ENCODE measurements at regions not wholly inside any gene's neighbourhood (a gene's known extent, or its start where the extent isn't known, plus 50 kb on each side); places are given as distances from the start of the nearest gene placed in this dataset.

DNA sequence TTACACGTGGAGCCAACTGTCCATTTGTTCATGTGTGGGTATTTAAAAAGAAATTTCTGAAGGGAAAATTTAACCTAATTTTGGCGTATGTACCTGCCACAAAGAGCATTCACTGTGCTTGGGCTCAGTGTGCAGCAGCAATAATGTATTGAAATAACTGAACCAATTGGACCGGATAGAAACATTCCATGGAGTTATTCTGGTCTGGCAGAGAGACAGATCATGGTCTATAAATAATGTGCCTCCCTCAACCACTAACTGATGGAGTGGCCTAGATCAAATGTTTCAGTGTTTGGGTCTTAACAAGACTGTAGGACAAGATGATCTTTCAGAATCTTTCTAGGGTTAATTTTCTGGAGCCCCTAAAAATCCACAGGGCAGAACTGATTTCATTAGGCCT lies 469.7 kb downstream of the PRELID2 start:
- DNase-seq (ENCODE audit: low spot score): no peak

DNA sequence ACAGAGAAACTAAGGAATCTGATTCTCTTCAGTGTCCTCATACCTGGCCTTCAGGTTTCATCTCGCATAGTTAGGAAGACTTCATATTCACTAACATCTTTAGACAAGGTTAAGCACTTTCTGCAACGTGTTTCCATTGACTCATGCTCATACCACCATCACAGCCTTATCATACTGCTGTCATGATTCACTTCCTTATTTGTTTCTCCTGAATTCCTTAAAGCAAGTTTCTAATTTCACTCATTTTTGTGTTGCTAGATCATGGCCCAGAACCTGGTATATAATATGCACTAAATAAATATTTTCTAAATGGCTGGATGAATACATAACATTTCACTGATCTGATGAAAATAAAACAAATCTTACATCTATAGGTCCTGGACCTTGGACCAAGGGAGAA lies 472.9 kb downstream of the PRELID2 start:
- DNase-seq (ENCODE audit: low spot score): peak; percentile 55

- peak; percentile 15 for DNase-seq (ENCODE audit: low spot score)
These were observed 474.2 kb downstream of the PRELID2 start for GRCh38 chr5:145360936-145361335.

DNA sequence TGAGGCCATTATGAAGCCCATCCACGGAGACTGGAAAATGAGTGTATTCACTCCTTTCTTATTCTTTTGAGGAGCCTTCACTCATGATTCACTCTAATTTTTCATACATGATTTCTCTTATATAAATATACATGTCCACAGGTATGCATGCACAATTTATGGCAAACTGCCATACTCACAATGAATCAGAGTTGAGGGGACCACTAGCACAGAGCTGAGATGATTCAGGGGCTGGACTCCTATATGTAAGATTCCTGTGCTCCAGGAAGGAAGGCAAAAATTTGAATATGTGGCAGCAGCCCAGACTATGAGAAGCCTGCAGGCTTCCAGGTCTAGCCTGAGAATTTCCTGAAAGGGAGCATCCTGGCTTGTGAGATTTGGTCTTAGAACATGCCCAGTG lies 484.6 kb downstream of the PRELID2 start:
- no peak for DNase-seq (ENCODE audit: low spot score)

DNA sequence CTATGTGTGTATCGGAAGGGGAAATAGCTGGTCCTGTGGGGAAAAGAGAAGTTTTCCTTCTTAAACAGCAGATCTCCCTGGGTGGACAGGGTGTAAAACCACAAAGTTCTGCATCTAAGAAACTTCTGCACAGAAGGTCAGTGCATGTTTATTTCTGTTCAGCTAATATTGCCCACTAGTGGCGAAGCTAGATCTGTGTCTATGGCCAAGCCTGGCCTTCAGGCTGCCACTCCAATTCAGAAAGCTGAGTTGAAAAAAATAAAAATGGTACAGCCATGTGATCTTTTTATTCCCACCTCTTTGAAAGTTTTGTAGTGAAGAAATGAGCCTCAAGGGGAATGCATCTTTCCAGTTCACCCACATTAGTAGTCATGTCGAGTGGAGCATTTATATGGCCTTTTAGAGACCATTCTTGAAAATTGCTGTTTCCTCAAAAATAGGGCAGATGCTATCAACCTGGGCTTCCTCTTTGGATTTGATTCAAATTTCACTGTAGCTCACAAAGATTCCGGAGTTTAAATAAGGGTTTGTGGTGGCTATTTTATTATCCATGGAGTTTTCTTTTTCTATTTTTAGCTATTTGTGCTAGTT lies 488.0 kb downstream of the PRELID2 start:
- peak; percentile 68 for DNase-seq (ENCODE audit: low spot score)

- no peak for DNase-seq (ENCODE audit: low spot score)
These were observed 489.4 kb downstream of the PRELID2 start for GRCh38 chr5:145345511-145346287.

DNA sequence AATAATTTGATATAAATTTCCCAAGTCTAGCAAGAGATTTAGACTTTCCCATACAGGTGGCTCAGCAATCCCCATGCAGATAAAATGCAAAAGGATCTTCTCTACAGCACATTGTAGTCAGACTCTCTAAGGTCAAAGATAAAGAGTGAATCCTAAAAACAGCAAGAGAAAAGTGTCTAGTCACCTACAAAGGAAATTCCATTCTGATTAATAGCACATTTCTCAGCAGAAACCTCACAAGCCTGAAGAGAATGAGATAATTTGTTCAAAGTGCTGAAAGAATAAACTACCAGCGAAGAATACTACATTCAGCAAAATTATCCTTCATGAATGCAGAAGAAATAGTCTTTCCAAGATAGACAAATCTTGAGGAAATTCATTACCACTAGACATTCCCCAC lies 493.3 kb downstream of the PRELID2 start:
- no peak for DNase-seq (ENCODE audit: low spot score)

GRCh38 chr5:145340099-145340498 lies 495.0 kb downstream of the PRELID2 start:
- DNase-seq (ENCODE audit: low spot score): no peak

DNA sequence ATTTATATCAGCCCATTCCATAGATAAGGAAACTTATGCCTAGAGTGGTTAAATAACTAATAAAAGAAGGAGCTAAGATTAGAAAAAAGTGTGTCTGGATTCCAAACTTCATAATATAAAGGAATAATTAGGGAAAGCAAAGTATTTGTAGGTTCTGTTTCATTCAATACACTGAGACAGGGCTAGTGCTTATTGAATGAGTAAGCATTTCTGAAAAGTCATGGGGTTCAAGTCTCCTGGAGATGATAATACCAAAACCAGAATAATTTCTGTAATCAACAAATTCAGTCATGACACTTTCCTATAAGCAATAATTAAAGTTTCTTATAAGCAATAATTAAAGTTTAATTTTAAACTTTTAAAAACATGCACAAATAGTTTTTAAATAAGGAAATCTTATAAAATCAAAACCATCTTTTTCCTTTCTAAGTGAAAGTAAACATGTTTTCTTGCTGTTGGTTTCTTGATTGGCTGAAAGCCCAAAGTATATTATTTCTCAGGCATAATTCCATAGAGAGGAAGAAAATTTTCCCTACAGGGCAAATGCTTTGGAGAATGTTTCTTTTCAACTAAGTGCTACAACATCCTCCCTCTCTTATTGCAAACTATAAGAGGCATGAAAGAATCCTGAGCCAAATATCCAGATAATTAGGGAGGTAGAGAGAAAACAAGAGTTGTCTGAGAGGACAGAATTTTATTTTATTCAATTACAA lies 510.2 kb downstream of the PRELID2 start:
- no peak for DNase-seq (ENCODE audit: low spot score)

DNA sequence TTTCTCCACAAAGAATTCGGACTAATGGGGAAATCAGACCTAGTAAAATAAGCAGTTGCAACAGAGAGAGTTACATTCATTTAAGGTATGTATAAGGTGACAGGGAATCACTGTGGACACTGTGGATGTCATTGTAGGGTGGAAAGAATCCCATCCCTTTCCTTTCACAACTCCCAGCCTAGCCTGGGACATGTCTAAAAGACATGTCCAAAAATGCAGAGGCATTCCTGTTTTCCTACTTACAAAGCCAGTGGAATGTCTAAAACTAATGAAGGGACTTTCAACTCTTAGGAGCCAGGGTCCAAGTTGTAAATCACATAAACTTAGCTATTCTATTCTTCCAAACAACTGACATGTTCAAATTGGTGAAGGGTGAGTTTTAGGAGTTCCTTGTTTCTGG lies 511.0 kb downstream of the PRELID2 start:
- DNase-seq (ENCODE audit: low spot score): peak; percentile 10

- DNase-seq (ENCODE audit: low spot score): no peak
These were observed 518.9 kb downstream of the PRELID2 start for GRCh38 chr5:145316282-145316681.

DNA sequence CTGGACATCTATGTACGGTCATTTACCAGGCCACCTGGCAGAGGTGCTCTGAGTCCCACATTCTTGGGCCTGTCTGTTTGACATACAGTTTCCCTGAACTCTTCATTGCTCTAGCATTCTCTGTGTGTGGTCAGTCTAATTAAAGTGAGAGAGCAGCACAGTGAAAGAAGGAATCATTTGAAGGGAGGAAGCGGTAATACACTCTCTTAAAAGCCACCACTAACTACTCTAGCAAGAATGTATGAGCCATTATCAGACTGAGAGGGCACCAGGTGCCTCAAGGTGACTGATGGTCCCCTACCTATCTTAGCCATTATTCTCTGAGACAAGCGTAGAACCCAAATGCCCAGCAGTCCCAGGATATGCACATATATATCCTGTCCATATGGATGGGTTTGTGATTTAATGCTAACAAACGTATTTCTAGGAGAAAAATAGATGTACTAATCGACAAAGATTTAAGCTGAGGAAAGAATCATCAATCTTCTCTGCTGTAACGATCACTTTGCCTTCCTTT lies 527.2 kb downstream of the PRELID2 start:
- no peak for DNase-seq (ENCODE audit: low spot score)

DNA sequence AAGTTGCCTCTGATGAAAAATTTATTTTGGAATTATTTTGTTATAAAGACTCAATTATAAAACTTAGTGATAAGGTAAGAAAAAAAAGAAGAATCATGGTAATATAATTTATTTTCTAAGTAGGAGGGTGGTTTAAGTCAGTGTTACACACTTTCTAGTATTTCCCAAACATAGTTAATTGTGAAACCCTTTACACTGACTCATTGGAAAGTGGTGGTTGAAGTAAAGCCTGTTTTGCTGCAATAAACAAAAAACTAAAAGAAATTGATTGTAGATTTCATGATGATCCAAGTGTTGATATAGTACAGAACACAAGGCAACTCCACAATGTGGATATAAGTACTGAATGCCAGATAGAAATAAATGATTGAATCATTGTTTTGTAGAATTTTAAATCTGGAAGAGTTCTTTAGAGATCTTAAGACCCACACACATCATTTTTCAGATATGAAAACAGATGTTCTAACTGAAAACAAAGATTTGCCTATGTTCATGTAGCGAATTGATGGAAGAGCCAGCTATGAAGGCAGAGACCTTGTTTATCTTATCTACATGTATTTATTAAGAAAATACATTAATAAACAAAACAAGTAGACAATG lies 539.8 kb downstream of the PRELID2 start:
- no peak for DNase-seq (ENCODE audit: low spot score)

- DNase-seq (ENCODE audit: low spot score): no peak
These were observed 540.8 kb downstream of the PRELID2 start for GRCh38 chr5:145294331-145294730.

DNA sequence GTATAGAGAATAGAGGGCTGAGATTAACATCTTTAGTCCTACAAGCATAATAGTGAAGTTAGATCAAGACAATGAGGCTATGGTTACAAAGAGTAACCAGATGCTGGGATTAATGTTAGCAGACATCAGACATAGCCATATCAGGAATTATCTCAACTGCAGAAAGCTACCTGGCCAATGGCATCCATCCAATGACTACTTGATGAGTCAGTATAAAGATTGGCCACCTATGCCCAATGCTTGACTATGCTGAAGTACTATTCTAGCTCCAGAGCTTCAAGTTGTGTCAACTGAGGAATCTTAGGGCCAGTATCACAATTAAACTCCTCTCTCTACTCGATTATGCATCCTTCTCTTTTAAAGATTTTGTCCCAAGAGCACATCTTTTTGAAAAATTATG lies 541.4 kb downstream of the PRELID2 start:
- no peak for DNase-seq (ENCODE audit: low spot score)

GRCh38 chr5:145292278-145292677 lies 542.9 kb downstream of the PRELID2 start:
- no peak for DNase-seq (ENCODE audit: low spot score)

DNA sequence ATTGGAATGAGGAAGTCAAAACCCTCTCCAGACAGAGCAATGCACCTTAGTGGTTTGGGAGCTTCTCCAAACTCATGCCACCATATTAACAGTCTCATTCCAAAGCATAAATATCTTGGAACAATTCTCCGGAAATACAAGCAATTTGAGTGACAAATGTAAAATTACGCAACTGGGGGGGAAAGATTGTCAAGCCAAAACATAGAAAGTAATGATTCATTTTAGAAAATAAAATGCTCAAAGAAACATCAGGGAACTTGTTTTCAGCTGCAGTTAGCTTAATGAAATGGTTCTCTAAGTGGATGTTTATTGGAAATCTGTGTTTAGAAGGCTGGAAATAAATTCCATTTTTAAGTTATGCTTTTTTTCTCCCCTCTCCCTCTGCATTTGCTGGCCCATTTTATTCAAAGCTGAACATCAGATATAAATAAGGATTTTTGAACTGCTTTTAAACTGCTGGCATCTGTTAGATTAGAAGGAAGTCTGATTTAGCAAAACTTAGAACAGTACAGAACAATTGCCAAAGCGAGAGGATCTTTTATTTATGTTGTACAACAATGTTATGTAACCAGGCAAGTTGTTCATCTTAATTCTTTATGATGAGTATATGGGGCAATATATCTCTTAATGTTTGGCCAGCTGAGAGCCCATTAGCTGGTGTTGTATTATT lies 551.9 kb downstream of the PRELID2 start:
- DNase-seq (ENCODE audit: low spot score): no peak

GRCh38 chr5:145280806-145281205 lies 554.3 kb downstream of the PRELID2 start:
- no peak for DNase-seq (ENCODE audit: low spot score)

DNA sequence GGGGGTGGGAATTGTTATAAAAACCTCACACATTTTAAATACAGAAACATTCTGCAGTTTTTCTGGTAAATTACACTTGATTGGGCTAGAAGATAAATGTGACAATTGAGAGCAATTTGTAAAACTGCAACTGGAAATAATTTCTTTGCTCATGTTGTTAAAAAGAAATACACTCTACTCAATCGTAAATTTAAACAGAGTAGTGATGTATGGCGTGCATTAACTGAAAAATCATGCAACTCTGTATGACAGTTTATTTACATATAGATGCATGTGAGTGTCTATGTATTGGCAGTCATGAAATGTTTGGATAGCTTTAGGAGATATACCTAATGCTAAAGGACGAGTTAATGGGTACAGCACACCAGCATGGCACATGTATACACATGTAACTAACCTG lies 554.9 kb downstream of the PRELID2 start:
- DNase-seq (ENCODE audit: low spot score): no peak

GRCh38 chr5:145260670-145261069 lies 574.5 kb downstream of the PRELID2 start:
- no peak for DNase-seq (ENCODE audit: low spot score)

DNA sequence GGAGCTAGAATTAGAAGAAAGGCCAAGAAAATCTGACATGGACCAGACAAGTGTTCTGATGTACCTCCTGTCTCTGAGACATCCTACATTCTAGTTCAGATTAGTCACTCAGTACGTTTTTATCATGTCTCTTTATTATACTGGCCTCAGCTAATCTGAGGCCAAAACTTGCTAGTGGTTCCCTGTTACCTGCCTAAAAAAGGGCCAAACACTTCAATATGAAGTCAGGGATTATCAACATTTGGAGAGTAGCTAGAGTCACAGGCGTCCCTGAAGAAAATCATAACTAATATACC lies 587.4 kb downstream of the PRELID2 start:
- DNase-seq (ENCODE audit: low spot score): no peak
